Right lobe of liver (tissue), 6 donors: ENCODE measurements at regions not wholly inside any gene's neighbourhood (a gene's known extent, or its start where the extent isn't known, plus 50 kb on each side); places are given as distances from the start of the nearest gene placed in this dataset.

Experiments used
- ATAC-seq, 4 donors: fragments of 200-7000 bp; cut with Tn5 transposase; one replicate each; pipeline ENCODE4 v1.9.1; 2020; ENCODE audit warnings: mild to moderate bottlenecking in 4 of 4, moderate library complexity in 4 of 4
- DNase-seq, 3 donors: peaks; one replicate each; pipeline ENCODE4 v3.0.0-alpha.2; 2020
- H3K27ac ChIP-seq, 3 donors: fragments of 200-600 bp; one replicate each; pipeline ENCODE4 v1.8.0; 2022
- H3K27me3 ChIP-seq, 2 donors: fragments of 200-600 bp; one replicate each; pipeline ENCODE4 v1.8.0; 2022
- H3K36me3 ChIP-seq, 4 donors: fragments of 200-600 bp; sonication (generic) in 1 of 4; one replicate each; pipeline versions ENCODE4 v1.5.1 to v1.8.0; 2017 to 2022; ENCODE audit warnings: control low read depth in 1 of 4
- H3K4me1 ChIP-seq, 4 donors: fragments of 200-600 bp; sonication (generic) in 1 of 4; one replicate each; pipeline versions ENCODE4 v1.5.1 to v1.8.0; 2017 to 2022; ENCODE audit warnings: control low read depth in 1 of 4
- H3K4me3 ChIP-seq, 3 donors: fragments of 200-600 bp; one replicate each; pipeline ENCODE4 v1.8.0; 2022
- H3K9me3 ChIP-seq, 4 donors: fragments of 200-600 bp; sonication (generic) in 1 of 4; one replicate each; pipeline versions ENCODE4 v1.5.1 to v1.8.0; 2017 to 2022; ENCODE audit warnings: control low read depth in 1 of 4
- CTCF ChIP-seq, 4 donors: fragments of 200-600 bp in 3 of 4; fragments of 450-650 bp in 1 of 4; IDR thresholded peaks; one replicate each; pipeline versions ENCODE4 v1.5.1 to v1.8.0; 2016 to 2022; ENCODE audit warnings: antibody characterized with exemption in 4 of 4, mild to moderate bottlenecking in 2 of 4
- POLR2A ChIP-seq: fragments of 450-650 bp; IDR thresholded peaks from one replicate; pipeline ENCODE4 v1.6.1; 2017; ENCODE audit warnings: antibody characterized with exemption, mild to moderate bottlenecking
- WGBS: methylation state at CpG from one replicate; pipeline ENCODE4 v1.1.6; 2018; ENCODE audit warnings: low coverage, low lambda C conversion rate; ENCODE audit not compliant: insufficient coverage; ENCODE audit errors: missing lambda C conversion rate; 5-methylcytosine and 5-hydroxymethylcytosine counted together
- intact Hi-C, 2 donors: fragments of 100-400 bp; cut with DNase I; formaldehyde crosslinking; loops; one replicate each; pipeline versions ENCODE4 v1.11.2 to v1.14.1; 2022
- donor health status: DM: no; HTN: yes; CAD: no.
- donor health status: DM: no; HTN: no; CAD: no.
- donor health status: DM: no; HTN: no; CAD: no.
- donor health status: DM: no; HTN: yes; CAD: no.
- donor health status: DM: no; HTN: yes; CAD: no.

GRCh38 chr2:148590612-148591011 is 53.9 kb upstream of the EPC2 start:
- 69% methylated on average over 2 of the region's 2 CpGs for WGBS
- Histone ChIP-seq H3K9me3 (no peaks in the 10 kb centered on the region), H3K27me3 (no peaks in the 10 kb centered on the region), H3K36me3 (no peaks in the 10 kb centered on the region), H3K4me3 (no peak overlapping the region), H3K4me1 (no peaks in the 10 kb centered on the region), H3K27ac (no peak overlapping the region)
- DNase-seq = no peak
- TF ChIP-seq CTCF (IDR thresholded peaks at IDR 0.05) = no peak
- no peak for TF ChIP-seq POLR2A
- no peak for ATAC-seq
- intact Hi-C loops = no loop called here

GRCh38 chr2:148592791-148593190 is 51.8 kb upstream of the EPC2 start:
- ATAC-seq (no peak), DNase-seq (no peak)
- Histone ChIP-seq H3K27ac (no peak overlapping the region), H3K36me3 (no peaks in the 10 kb centered on the region), H3K9me3 (no peaks in the 10 kb centered on the region), H3K4me1 (no peaks in the 10 kb centered on the region), H3K4me3 (no peak overlapping the region), H3K27me3 (no peaks in the 10 kb centered on the region)
- intact Hi-C loops = no loop called here
- 57% methylated on average over 3 of the region's 3 CpGs for WGBS
- TF ChIP-seq POLR2A (no peak), CTCF (IDR thresholded peaks at IDR 0.05) (no peak)

- intact Hi-C loops = no loop called here
- no peaks in the 10 kb centered on the region for H3K27me3 ChIP-seq
- H3K4me1 ChIP-seq = no peaks in the 10 kb centered on the region
- DNase-seq (no peak), ATAC-seq (no peak)
- TF ChIP-seq POLR2A (no peak), CTCF (IDR thresholded peaks at IDR 0.05) (no peak)
- 42% methylated on average over 4 of the region's 4 CpGs for WGBS
- H3K9me3 ChIP-seq = no peaks in the 10 kb centered on the region
- no peak overlapping the region for H3K27ac ChIP-seq
- H3K4me3 ChIP-seq = no peak overlapping the region
- no peaks in the 10 kb centered on the region for H3K36me3 ChIP-seq
Observed at GRCh38 chr2:148593421-148593820, 51.1 kb upstream of the EPC2 start.

GRCh38 chr2:148594216-148594615 is 50.3 kb upstream of the EPC2 start:
- H3K27ac ChIP-seq = no peak overlapping the region
- DNase-seq = no peak
- no peaks in the 10 kb centered on the region for H3K36me3 ChIP-seq
- no peak for TF ChIP-seq POLR2A
- no peaks in the 10 kb centered on the region for H3K27me3 ChIP-seq
- no peak overlapping the region for H3K4me3 ChIP-seq
- H3K4me1 ChIP-seq = no peaks in the 10 kb centered on the region
- H3K9me3 ChIP-seq = no peaks in the 10 kb centered on the region
- intact Hi-C loops = no loop called here
- no peak for ATAC-seq
- 65% methylated on average over 5 of the region's 5 CpGs for WGBS
